ENCODE measurements at regions not wholly inside any gene's neighbourhood (a gene's known extent, or its start where the extent isn't known, plus 50 kb on each side); places are given as distances from the start of the nearest gene placed in this dataset.

DNA sequence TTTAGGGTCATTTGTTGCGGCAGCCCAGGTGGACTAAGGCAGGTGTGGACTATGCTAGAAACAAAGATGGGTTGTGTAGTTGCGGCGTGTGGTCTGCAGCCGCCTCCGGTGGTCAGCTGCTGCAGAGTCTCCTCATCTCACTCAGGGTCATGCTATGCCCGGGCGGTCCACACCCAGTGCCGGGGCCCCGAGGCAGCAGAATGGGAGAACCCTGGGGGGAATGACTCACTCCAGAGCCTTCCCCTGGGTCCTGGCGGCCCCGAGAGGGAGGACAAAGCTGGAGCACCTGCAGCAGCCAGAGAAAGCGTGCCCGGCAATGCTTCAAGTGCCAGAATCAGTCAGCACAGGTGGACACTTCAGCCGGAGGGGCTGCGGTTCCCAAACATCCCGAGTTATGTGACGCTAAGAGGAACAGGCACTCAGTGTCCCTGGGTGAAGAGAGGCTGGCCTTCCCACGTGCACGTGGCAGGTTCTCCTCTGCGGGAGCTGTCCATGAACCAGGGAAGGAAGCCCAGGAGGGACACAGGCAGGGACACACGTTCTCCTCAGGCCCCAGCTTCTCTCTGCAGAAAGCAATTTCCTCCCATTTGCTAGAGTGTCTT is 289.6 kb upstream of the B3GAT1 start:
- Histone ChIP-seq H3K36me3 (ENCODE audit: control insufficient read depth, insufficient read depth, low read length) (no peaks in the 10 kb centered on the region), H3K9me3 (ENCODE audit: control insufficient read depth, insufficient read depth, low read depth, low read length) (no peaks in the 10 kb centered on the region), H3K27ac (ENCODE audit: low read length) (no peak overlapping the region), H3K4me1 (ENCODE audit: control insufficient read depth, insufficient read depth, low read length) (no peaks in the 10 kb centered on the region), H3K27me3 (ENCODE audit: control insufficient read depth, insufficient read depth, low read length) (peaks cover 15% of the 10 kb centered on the region; the same call in 1 of the 2 replicates), H3K4me3 (ENCODE audit: low read depth in 2 of 2, low read length in 2 of 2) (no peak overlapping the region)
- DNase-seq (ENCODE audit: low read depth, low spot score), result no peak
- TF ChIP-seq SIN3A (IDR thresholded peaks at IDR 0.05; ENCODE audit: borderline replicate concordance, insufficient read depth, low read depth, low read length) (no peak), TCF7L2 (IDR thresholded peaks at IDR 0.05; ENCODE audit: low read depth, low read length) (no peak), POLR2AphosphoS5 (IDR thresholded peaks at IDR 0.05; ENCODE audit: low read depth, low read length) (no peak), CTCF (IDR thresholded peaks at IDR 0.05) (no peak), REST (IDR thresholded peaks at IDR 0.05; ENCODE audit: insufficient read depth in 1 of 2, low read depth in 2 of 2, low read length in 1 of 2) (no peak)
- in situ Hi-C loops (cut with HindIII; ENCODE audit: low pct_unique_long_range_greater_than_20kb, low sequenced_read_pairs), result no loop called here
- ATAC-seq, result 0 out of 2 replicates have a peak, but pooled peaks have one; percentile 21
- ChIA-PET POLR2A (no interaction called here), CTCF (no interaction called here)
- intact Hi-C loops (cut with micrococcal nuclease; ENCODE audit: unreplicated experiment), result no loop called here
- no TSS peak for BruUV-seq (replicated peaks)

- Histone ChIP-seq H3K27ac (ENCODE audit: low read length) (no peak overlapping the region), H3K27me3 (ENCODE audit: control insufficient read depth, insufficient read depth, low read length) (peaks cover 16% of the 10 kb centered on the region; the same call in 1 of the 2 replicates), H3K36me3 (ENCODE audit: control insufficient read depth, insufficient read depth, low read length) (no peaks in the 10 kb centered on the region), H3K4me3 (ENCODE audit: low read depth in 2 of 2, low read length in 2 of 2) (no peak overlapping the region), H3K4me1 (ENCODE audit: control insufficient read depth, insufficient read depth, low read length) (no peaks in the 10 kb centered on the region), H3K9me3 (ENCODE audit: control insufficient read depth, insufficient read depth, low read depth, low read length) (no peaks in the 10 kb centered on the region)
- ChIA-PET POLR2A (no interaction called here), CTCF (no interaction called here)
- intact Hi-C loops (cut with micrococcal nuclease; ENCODE audit: unreplicated experiment), result no loop called here
- TF ChIP-seq TCF7L2 (IDR thresholded peaks at IDR 0.05; ENCODE audit: low read depth, low read length) (no peak), SIN3A (IDR thresholded peaks at IDR 0.05; ENCODE audit: borderline replicate concordance, insufficient read depth, low read depth, low read length) (no peak), POLR2AphosphoS5 (IDR thresholded peaks at IDR 0.05; ENCODE audit: low read depth, low read length) (no peak), CTCF (IDR thresholded peaks at IDR 0.05) (no peak), REST (IDR thresholded peaks at IDR 0.05; ENCODE audit: insufficient read depth in 1 of 2, low read depth in 2 of 2, low read length in 1 of 2) (no peak)
- no peak for DNase-seq (ENCODE audit: low read depth, low spot score)
- no TSS peak for BruUV-seq (replicated peaks)
- in situ Hi-C loops (cut with HindIII; ENCODE audit: low pct_unique_long_range_greater_than_20kb, low sequenced_read_pairs), result no loop called here
- no peak for ATAC-seq
Observed at GRCh38 chr11:134700101-134700640, 288.1 kb upstream of the B3GAT1 start.

All from Panc1 (cell line).